HepG2 (cell line): ENCODE measurements at regions not wholly inside any gene's neighbourhood (a gene's known extent, or its start where the extent isn't known, plus 50 kb on each side); places are given as distances from the start of the nearest gene placed in this dataset.

Source experiments
- ATAC-seq: fragments of 200-7000 bp; cut with Tn5 transposase; 3 replicates; pipeline ENCODE4 v1.9.1; 2020; ENCODE audit warnings: mild to moderate bottlenecking, moderate library complexity
- BruUV-seq: library from RNA; stranded (reverse); fragments of 400-500 nt; replicated peaks from 2 replicates; lab custom pipeline; 2021; lab: Mats Ljungman, UMichigan
- CTCF ChIA-PET: fragments of 300-600 bp; formaldehyde crosslinking; extraction: SDS; loops from one replicate; lab custom pipeline; 2021; ENCODE audit warnings: low total read pairs, inconsistent platforms, low intra/inter-chr PET ratio; lab: Yijun Ruan, JAX
- POLR2A ChIA-PET: fragments of 350-600 bp; sonication (Branson Sonifier 250); formaldehyde crosslinking; loops from one replicate; lab custom pipeline; 2020; ENCODE audit warnings: antibody characterized with exemption, inconsistent platforms; lab: Yijun Ruan, JAX
- DNase-seq: peaks from one replicate; pipeline ENCODE4 v3.0.0-alpha.2; 2015; ENCODE audit warnings: low spot score
- FAIRE-seq: peaks from 3 replicates; lab custom pipeline; 2011; peaks lifted over from hg19 to GRCh38; lab: Jason Lieb, UNC
- H2AFZ ChIP-seq: one replicate; pipeline ENCODE4 v1.6.1; 2011; ENCODE audit warnings: low read length, inconsistent platforms
- H3K27ac ChIP-seq: fragments of 300-600 bp; 3 replicates; pipeline ENCODE4 v1.8.0; 2011; ENCODE audit warnings: mixed run types, mild to moderate bottlenecking, mixed read lengths, low read length, inconsistent platforms; ENCODE audit not compliant: insufficient read depth; ENCODE audit errors: extremely low read length
- H3K27me3 ChIP-seq, 2 experiments: fragments of 200-600 bp in 1 of 2; 2 replicates in 1 of 2; 3 replicates in 1 of 2; pipeline versions ENCODE4 v1.6.0 to v1.8.0; 2011; ENCODE audit warnings: low read length in 2 of 2, mild to moderate bottlenecking in 2 of 2, moderate library complexity in 2 of 2, inconsistent platforms in 1 of 2; ENCODE audit not compliant: insufficient read depth in 2 of 2, control insufficient read depth in 1 of 2
- H3K36me3 ChIP-seq, 2 experiments: fragments of 200-600 bp in 1 of 2; replicated peaks in 1 of 2; 2 replicates in 1 of 2; 3 replicates in 1 of 2; pipeline versions ENCODE4 v1.5.1 to v1.8.0; 2011; ENCODE audit warnings: low read length in 2 of 2, inconsistent platforms in 1 of 2; ENCODE audit not compliant: insufficient read depth in 2 of 2, control insufficient read depth in 1 of 2
- H3K4me1 ChIP-seq: 2 replicates; pipeline ENCODE4 v1.5.1; 2012; ENCODE audit warnings: low read length, inconsistent platforms; ENCODE audit not compliant: insufficient read depth
- H3K4me2 ChIP-seq: 2 replicates; pipeline ENCODE4 v1.6.0; 2011; ENCODE audit warnings: low read depth, low read length, inconsistent platforms
- H3K4me3 ChIP-seq, 3 experiments: fragments of 200-600 bp in 1 of 3; sonication (generic), shearing (Covaris generic) in 1 of 3; replicated peaks in 1 of 3; 2 replicates each; pipeline ENCODE4 v1.5.1; 2011 to 2016; ENCODE audit warnings: low read length in 3 of 3, inconsistent platforms in 2 of 3, low read depth in 2 of 3, mild to moderate bottlenecking in 2 of 3, control low read depth in 1 of 3, mixed read lengths in 1 of 3; ENCODE audit not compliant: insufficient read depth in 1 of 3
- H3K79me2 ChIP-seq: one replicate; pipeline ENCODE4 v1.6.1; 2011; ENCODE audit warnings: low read length, inconsistent platforms; ENCODE audit not compliant: insufficient read depth
- H3K9ac ChIP-seq: 2 replicates; pipeline ENCODE4 v1.6.0; 2011; ENCODE audit warnings: mild to moderate bottlenecking, low read depth, low read length, inconsistent platforms; ENCODE audit not compliant: insufficient read depth
- H3K9me3 ChIP-seq: 2 replicates; pipeline ENCODE4 v1.5.1; 2012; ENCODE audit warnings: mild to moderate bottlenecking, low read length
- H4K20me1 ChIP-seq: 2 replicates; pipeline ENCODE4 v1.6.0; 2011; ENCODE audit warnings: inconsistent platforms, mild to moderate bottlenecking, low read length, moderate library complexity; ENCODE audit not compliant: insufficient read depth
- ATM ChIP-seq: fragments of 450-650 bp; IDR thresholded peaks from 2 replicates; pipeline ENCODE4 v1.7.1; 2017; ENCODE audit warnings: mild to moderate bottlenecking, borderline replicate concordance
- CCDC6 ChIP-seq: sonication (generic); formaldehyde crosslinking; IDR thresholded peaks from 2 replicates; pipeline ENCODE4 v1.8.1; 2022; ENCODE audit warnings: mild to moderate bottlenecking, missing genetic modification reagents, moderate library complexity
- EEA1 ChIP-seq: sonication (generic); formaldehyde crosslinking; IDR thresholded peaks from 2 replicates; pipeline ENCODE4 v1.5.1; 2020; ENCODE audit warnings: mild to moderate bottlenecking, missing genetic modification reagents, borderline replicate concordance
- HHEX ChIP-seq: IDR thresholded peaks from 2 replicates; pipeline ENCODE4 v1.6.1; 2016; ENCODE audit warnings: control low read depth
- KLF9 ChIP-seq: IDR thresholded peaks from 2 replicates; pipeline ENCODE4 v1.6.1; 2016; ENCODE audit warnings: low read depth
- NFATC3 ChIP-seq: sonication (generic); formaldehyde crosslinking; IDR thresholded peaks from 2 replicates; pipeline ENCODE4 v1.5.1; 2020; ENCODE audit warnings: mild to moderate bottlenecking, missing genetic modification reagents
- NFRKB ChIP-seq: fragments of 450-650 bp; IDR thresholded peaks from 2 replicates; pipeline ENCODE4 v1.6.1; 2017
- PHF21A ChIP-seq: sonication (generic); formaldehyde crosslinking; IDR thresholded peaks from 2 replicates; pipeline ENCODE4 v1.5.0; 2020; ENCODE audit warnings: mild to moderate bottlenecking, missing genetic modification reagents
- RBAK ChIP-seq: sonication (generic); formaldehyde crosslinking; IDR thresholded peaks from 2 replicates; pipeline ENCODE4 v1.5.1; 2020; ENCODE audit warnings: mild to moderate bottlenecking, missing genetic modification reagents
- SALL2 ChIP-seq: sonication (generic); formaldehyde crosslinking; IDR thresholded peaks from 2 replicates; pipeline ENCODE4 v1.8.1; 2023; ENCODE audit warnings: mild to moderate bottlenecking, missing genetic modification reagents, inconsistent platforms
- ZNF256 ChIP-seq: sonication (generic); formaldehyde crosslinking; conservative IDR thresholded peaks from 2 replicates; pipeline ENCODE4 v1.4.0; 2020; ENCODE audit warnings: missing genetic modification reagents
- WGBS: methylation state at CpG from one replicate; pipeline ENCODE4 v1.1.6; 2017; ENCODE audit warnings: low lambda C conversion rate; 5-methylcytosine and 5-hydroxymethylcytosine counted together
- in situ Hi-C: cut with HindIII; loops from 2 replicates; pipeline ENCODE4 v1.10.0; 2017; ENCODE audit warnings: low pct_unique_long_range_greater_than_20kb; ENCODE audit not compliant: extremely low pct_ligation_motif_present
- intact Hi-C: fragments of 100-400 bp; cut with micrococcal nuclease; formaldehyde crosslinking; loops from one replicate; pipeline ENCODE4 v1.10.0; 2022; ENCODE audit not compliant: unreplicated experiment
- TF ChIP-seq, protein P1 (sequence below): sonication (generic); formaldehyde crosslinking; IDR thresholded peaks from 2 replicates; pipeline ENCODE4 v1.4.0; 2020; ENCODE audit warnings: low read depth, mild to moderate bottlenecking, missing genetic modification reagents

DNA sequence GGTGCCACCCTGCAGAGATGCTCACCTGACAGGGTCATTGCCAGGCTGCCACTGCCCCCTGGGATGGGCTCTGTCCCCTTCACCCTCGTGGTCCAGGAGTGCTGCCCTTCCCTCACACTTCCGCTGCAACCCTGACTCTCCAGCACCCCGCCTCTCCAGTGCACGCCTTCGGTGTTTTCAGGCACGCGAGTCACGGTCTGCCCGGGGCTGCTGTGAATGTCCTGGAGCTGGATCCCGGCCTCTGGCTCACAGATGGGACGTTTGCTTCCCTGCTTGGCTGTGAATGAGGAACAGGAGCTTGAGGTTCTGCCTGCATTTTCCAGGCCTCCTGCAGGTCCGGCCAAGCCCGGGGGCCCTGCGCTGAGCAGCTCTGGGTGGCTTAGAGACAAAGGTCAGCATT, 343.4 kb downstream of the SMOC2 start:
- TF ChIP-seq KLF9 (CRISPR knock-in tag) (no peak), NFATC3 (no peak), CCDC6 (CRISPR knock-in tag) (no peak), NFRKB (no peak), PHF21A (CRISPR knock-in tag) (no peak), ZNF256 (CRISPR knock-in tag) (no peak), RBAK (no peak)
- TF ChIP-seq, protein P1, sequence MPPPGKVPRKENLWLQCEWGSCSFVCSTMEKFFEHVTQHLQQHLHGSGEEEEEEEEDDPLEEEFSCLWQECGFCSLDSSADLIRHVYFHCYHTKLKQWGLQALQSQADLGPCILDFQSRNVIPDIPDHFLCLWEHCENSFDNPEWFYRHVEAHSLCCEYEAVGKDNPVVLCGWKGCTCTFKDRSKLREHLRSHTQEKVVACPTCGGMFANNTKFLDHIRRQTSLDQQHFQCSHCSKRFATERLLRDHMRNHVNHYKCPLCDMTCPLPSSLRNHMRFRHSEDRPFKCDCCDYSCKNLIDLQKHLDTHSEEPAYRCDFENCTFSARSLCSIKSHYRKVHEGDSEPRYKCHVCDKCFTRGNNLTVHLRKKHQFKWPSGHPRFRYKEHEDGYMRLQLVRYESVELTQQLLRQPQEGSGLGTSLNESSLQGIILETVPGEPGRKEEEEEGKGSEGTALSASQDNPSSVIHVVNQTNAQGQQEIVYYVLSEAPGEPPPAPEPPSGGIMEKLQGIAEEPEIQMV (CRISPR knock-in tag), result no peak
- Histone ChIP-seq H4K20me1 (no peaks in the 10 kb centered on the region), H3K36me3 (no peaks in the 10 kb centered on the region), H3K4me2 (no peak overlapping the region), H2AFZ (no peak overlapping the region), H3K27me3 (peaks cover 6 to 39% of the 10 kb centered on the region in 2 experiments; a peak in 4 of 5 replicates), H3K9me3 (peaks cover 6% of the 10 kb centered on the region; the same call in 1 of the 2 replicates), H3K9ac (no peak overlapping the region), H3K4me3 (no peak overlapping the region), H3K4me1 (no peaks in the 10 kb centered on the region), H3K27ac (no peak overlapping the region), H3K79me2 (no peaks in the 10 kb centered on the region)
- WGBS, result 24% methylated on average over 14 of the region's 14 CpGs
- POLR2A ChIA-PET, result no interaction called here
- in situ Hi-C loops, result no loop called here
- BruUV-seq, result no TSS peak
- intact Hi-C loops, result no loop called here
- DNase-seq, result no peak
- no peak for FAIRE-seq
- CTCF ChIA-PET, result no interaction called here
- no peak for ATAC-seq

DNA sequence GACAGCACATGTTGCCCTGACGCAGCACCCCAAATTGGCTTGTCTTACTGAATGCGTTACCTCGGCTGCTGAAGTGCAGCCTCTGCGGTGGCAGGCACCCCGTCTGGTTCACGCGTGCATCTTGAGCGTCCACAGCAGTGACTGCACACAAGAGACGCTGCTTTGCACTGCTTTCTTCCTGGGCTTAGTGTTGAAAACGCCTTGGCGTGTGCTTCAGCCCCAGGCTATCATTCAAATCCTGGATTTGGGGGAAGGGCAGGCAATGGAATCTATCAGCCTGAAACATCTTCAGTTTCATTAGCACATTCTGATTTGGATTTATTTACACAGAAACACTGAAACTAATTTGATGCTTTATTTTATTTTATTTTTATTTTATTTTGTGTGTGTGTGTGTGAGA, 342.7 kb downstream of the SMOC2 start:
- ChIA-PET CTCF (no interaction called here), POLR2A (no interaction called here)
- Histone ChIP-seq H3K79me2 (no peaks in the 10 kb centered on the region), H3K4me1 (no peaks in the 10 kb centered on the region), H4K20me1 (no peaks in the 10 kb centered on the region), H2AFZ (no peak overlapping the region), H3K9me3 (peaks cover 6% of the 10 kb centered on the region; the same call in 1 of the 2 replicates), H3K4me2 (no peak overlapping the region), H3K4me3 (no peak overlapping the region), H3K27me3 (peaks cover 6 to 46% of the 10 kb centered on the region in 2 experiments; a peak in 4 of 5 replicates), H3K36me3 (no peaks in the 10 kb centered on the region), H3K27ac (no peak overlapping the region), H3K9ac (no peak overlapping the region)
- TF ChIP-seq HHEX (CRISPR knock-in tag), result no peak
- no peak for TF ChIP-seq ATM
- TF ChIP-seq SALL2 (CRISPR knock-in tag), result no peak
- TF ChIP-seq EEA1 (CRISPR knock-in tag), result no peak
- in situ Hi-C loops, result no loop called here
- no TSS peak for BruUV-seq
- intact Hi-C loops, result no loop called here
- FAIRE-seq, result no peak
- 57% methylated on average over 11 of the region's 11 CpGs for WGBS
- no peak for DNase-seq
- no peak for ATAC-seq
